Right lobe of liver (tissue), 4 donors: ENCODE measurements at regions not wholly inside any gene's neighbourhood (a gene's known extent, or its start where the extent isn't known, plus 50 kb on each side); places are given as distances from the start of the nearest gene placed in this dataset.

Experiments used
- CTCF ChIP-seq, 4 donors: fragments of 200-600 bp in 3 of 4; fragments of 450-650 bp in 1 of 4; IDR thresholded peaks; one replicate each; pipeline versions ENCODE4 v1.5.1 to v1.8.0; 2016 to 2022; ENCODE audit warnings: antibody characterized with exemption in 4 of 4, mild to moderate bottlenecking in 2 of 4
- POLR2A ChIP-seq: fragments of 450-650 bp; IDR thresholded peaks from one replicate; pipeline ENCODE4 v1.6.1; 2017; ENCODE audit warnings: antibody characterized with exemption, mild to moderate bottlenecking
- donor health status: DM: no; HTN: no; CAD: no.
- donor health status: DM: no; HTN: no; CAD: no.
- donor health status: DM: no; HTN: yes; CAD: no.

- TF ChIP-seq CTCF (IDR thresholded peaks at IDR 0.05) (no peak), POLR2A (no peak)
These were observed 834.0 kb downstream of the MAFB start for GRCh38 chr20:39855056-39855455.
